Mesothelial cell of epicardium (in vitro differentiated cells): ENCODE measurements at regions not wholly inside any gene's neighbourhood (a gene's known extent, or its start where the extent isn't known, plus 50 kb on each side); places are given as distances from the start of the nearest gene placed in this dataset.

Experiments
- DNase-seq, 2 experiments: peaks; one replicate each; pipeline ENCODE4 v3.0.0; 2021; ENCODE audit warnings: low spot score in 2 of 2; ENCODE audit not compliant: unreplicated experiment in 2 of 2
- H3K27ac Mint-ChIP-seq: 2 replicates; pipeline ENCODE4 v1.8.0; 2021; ENCODE audit warnings: mixed read lengths
- H3K27me3 Mint-ChIP-seq: 2 replicates; pipeline ENCODE4 v1.8.0; 2021; ENCODE audit warnings: low read depth, mixed read lengths
- H3K36me3 Mint-ChIP-seq: 2 replicates; pipeline ENCODE4 v1.8.0; 2021; ENCODE audit warnings: mixed read lengths
- H3K4me1 Mint-ChIP-seq: 2 replicates; pipeline ENCODE4 v1.8.0; 2021; ENCODE audit warnings: mixed read lengths
- H3K4me3 Mint-ChIP-seq: 2 replicates; pipeline ENCODE4 v1.8.0; 2021; ENCODE audit warnings: mild to moderate bottlenecking, moderate library complexity, mixed read lengths
- H3K9me3 Mint-ChIP-seq: 2 replicates; pipeline ENCODE4 v1.8.0; 2021; ENCODE audit warnings: mixed read lengths
- TF ChIP-seq, protein P1 (sequence below): fragments of 200-600 bp; sonication (generic); IDR thresholded peaks from one replicate; pipeline ENCODE4 v1.5.0; 2021; ENCODE audit warnings: antibody characterized with exemption; ENCODE audit not compliant: unreplicated experiment

DNA sequence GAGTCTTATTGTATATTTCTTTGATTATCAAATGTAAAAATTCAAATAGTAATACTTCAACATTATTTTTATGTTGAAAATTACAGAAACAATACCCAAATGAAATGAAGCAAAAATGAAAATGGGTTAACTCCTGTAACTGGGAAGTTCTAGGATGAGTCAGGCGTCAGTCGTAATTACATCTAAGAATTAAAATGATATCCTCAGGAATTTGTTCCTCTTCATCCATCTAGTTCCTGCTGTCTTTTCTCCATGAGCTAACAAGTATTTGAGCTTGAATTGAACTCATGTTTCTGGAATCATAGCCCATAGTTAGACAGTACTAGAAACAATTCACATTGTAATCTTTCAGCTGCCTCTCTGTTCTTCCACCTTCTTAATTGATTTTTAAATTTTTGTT is 568.3 kb upstream of the TLE4 start:
- TF ChIP-seq, protein P1, sequence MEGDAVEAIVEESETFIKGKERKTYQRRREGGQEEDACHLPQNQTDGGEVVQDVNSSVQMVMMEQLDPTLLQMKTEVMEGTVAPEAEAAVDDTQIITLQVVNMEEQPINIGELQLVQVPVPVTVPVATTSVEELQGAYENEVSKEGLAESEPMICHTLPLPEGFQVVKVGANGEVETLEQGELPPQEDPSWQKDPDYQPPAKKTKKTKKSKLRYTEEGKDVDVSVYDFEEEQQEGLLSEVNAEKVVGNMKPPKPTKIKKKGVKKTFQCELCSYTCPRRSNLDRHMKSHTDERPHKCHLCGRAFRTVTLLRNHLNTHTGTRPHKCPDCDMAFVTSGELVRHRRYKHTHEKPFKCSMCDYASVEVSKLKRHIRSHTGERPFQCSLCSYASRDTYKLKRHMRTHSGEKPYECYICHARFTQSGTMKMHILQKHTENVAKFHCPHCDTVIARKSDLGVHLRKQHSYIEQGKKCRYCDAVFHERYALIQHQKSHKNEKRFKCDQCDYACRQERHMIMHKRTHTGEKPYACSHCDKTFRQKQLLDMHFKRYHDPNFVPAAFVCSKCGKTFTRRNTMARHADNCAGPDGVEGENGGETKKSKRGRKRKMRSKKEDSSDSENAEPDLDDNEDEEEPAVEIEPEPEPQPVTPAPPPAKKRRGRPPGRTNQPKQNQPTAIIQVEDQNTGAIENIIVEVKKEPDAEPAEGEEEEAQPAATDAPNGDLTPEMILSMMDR, result no peak
- no peak for DNase-seq
- Mint-ChIP-seq H3K36me3 (peaks cover 2% of the 10 kb centered on the region), H3K9me3 (peaks cover 9% of the 10 kb centered on the region), H3K4me1 (no peaks in the 10 kb centered on the region), H3K4me3 (no peak overlapping the region), H3K27ac (no peak overlapping the region), H3K27me3 (no peaks in the 10 kb centered on the region)

DNA sequence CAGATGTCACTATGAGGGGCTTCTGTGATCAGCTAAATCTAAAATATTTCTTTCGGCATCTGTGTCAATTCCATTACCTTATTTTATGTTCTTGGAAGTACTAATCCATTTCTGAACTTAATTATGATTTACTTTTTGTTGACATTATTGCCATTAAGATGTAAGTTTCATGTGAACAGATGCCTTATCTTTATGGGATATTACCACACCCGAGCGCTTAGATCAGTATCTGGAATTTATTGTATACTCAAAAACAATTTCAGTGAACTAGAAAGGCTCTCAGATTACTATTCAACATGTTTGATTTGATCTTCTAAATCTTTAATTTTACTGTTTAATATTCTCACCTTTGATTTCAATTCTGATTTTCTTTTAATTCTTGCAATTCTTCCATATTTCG is 567.7 kb upstream of the TLE4 start:
- TF ChIP-seq, protein P1, result no peak
- Mint-ChIP-seq H3K27me3 (no peaks in the 10 kb centered on the region), H3K36me3 (peaks cover 2% of the 10 kb centered on the region), H3K27ac (no peak overlapping the region), H3K9me3 (peaks cover 12% of the 10 kb centered on the region), H3K4me3 (no peak overlapping the region), H3K4me1 (no peaks in the 10 kb centered on the region)
- DNase-seq, result no peak

DNA sequence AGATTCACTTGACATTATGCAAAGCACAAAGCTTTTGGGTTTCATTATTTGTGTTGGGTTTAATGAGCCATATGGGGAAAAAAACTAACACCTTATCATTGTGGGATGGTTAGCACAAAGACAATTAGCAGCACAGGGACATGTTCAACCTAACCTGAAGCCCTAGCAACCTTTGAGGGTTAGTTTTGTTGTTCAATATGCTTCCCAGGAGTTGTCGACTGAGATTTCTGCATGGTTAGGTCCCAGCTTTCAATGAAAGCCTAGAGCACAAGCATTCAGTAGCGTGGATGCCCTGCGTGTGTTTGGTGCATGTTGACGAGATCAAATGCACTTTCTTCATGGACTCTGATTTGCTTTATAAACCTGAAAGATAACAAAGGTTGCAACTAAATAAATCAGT is 565.2 kb upstream of the TLE4 start:
- no peak overlapping the region for H3K27ac Mint-ChIP-seq
- H3K27me3 Mint-ChIP-seq, result peaks cover under 1% of the 10 kb centered on the region
- H3K4me3 Mint-ChIP-seq, result no peak overlapping the region
- H3K4me1 Mint-ChIP-seq, result no peaks in the 10 kb centered on the region
- peaks cover 2% of the 10 kb centered on the region for H3K36me3 Mint-ChIP-seq
- peaks cover 15% of the 10 kb centered on the region for H3K9me3 Mint-ChIP-seq
- DNase-seq, result no peak
- TF ChIP-seq, protein P1, result no peak

DNA sequence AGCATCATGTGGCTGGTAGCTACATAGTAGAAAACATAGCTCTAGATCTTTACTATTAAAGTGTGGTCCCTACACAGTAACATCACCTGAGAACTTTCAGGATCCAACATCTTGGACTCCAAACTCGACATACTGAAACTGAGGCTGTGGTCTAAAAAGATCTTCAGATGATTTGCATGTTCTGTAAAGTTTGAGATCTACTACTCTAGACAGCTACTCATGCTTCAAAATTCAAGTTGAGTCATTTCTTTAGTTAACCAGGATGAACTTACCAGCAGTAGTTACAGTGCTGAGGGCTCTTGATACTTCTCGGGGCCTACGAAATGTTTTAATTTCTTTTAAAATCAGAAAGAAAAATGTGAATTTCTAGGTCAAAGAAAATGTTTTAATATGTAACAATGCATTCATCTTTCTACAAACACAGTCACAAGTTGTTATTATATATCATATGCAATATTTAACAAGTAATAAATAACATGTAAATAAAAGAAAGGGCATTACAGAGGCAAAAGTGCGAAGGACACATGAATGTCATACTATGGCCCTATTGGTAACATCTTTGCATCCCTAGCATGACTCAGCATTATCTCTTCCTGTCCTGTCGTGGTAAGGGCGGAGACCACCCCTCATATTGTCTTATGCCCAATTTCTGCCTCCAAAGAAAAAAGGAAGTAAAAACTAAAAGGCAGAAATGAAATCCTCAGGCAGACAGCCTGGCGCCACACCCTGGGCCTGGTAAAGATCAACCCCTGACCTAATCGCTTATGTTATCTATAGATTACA is 563.9 kb upstream of the TLE4 start:
- Mint-ChIP-seq H3K36me3 (peaks cover 2% of the 10 kb centered on the region), H3K9me3 (peaks cover 20% of the 10 kb centered on the region), H3K27ac (no peak overlapping the region), H3K4me3 (no peak overlapping the region), H3K4me1 (no peaks in the 10 kb centered on the region), H3K27me3 (peaks cover 2% of the 10 kb centered on the region)
- TF ChIP-seq, protein P1, result no peak
- no peak for DNase-seq

DNA sequence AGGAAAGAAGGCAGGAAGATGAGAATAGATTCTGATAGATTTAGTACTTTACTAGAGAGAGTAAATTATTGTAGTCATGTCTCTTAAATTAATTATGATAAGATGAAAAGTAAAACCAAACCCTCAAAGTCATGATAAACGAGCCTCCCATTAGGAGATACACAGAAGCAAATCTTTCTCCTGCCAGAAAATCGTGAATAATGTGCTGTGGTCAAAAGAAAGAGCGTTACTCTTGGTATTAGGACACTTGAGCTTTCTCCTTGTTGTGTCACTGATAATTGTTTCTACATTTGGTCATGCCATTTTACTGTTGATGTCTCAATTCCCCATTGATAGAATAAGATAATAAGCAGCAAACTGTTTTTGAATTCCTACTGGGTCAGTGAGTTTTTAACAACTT is 562.8 kb upstream of the TLE4 start:
- TF ChIP-seq, protein P1, result no peak

More for the DNA sequence above, 562.8 kb upstream of the TLE4 start:
- Mint-ChIP-seq H3K4me3 (no peak overlapping the region), H3K36me3 (peaks cover 2% of the 10 kb centered on the region), H3K4me1 (no peaks in the 10 kb centered on the region), H3K27me3 (peaks cover 2% of the 10 kb centered on the region), H3K27ac (no peak overlapping the region), H3K9me3 (peaks cover 20% of the 10 kb centered on the region)
- DNase-seq, result no peak
